ENCODE measurements at regions not wholly inside any gene's neighbourhood (a gene's known extent, or its start where the extent isn't known, plus 50 kb on each side); places are given as distances from the start of the nearest gene placed in this dataset.

GRCh38 chr2:125756431-125756830 is 899.5 kb upstream of the GYPC start (continued):
- TF ChIP-seq, protein P1, sequence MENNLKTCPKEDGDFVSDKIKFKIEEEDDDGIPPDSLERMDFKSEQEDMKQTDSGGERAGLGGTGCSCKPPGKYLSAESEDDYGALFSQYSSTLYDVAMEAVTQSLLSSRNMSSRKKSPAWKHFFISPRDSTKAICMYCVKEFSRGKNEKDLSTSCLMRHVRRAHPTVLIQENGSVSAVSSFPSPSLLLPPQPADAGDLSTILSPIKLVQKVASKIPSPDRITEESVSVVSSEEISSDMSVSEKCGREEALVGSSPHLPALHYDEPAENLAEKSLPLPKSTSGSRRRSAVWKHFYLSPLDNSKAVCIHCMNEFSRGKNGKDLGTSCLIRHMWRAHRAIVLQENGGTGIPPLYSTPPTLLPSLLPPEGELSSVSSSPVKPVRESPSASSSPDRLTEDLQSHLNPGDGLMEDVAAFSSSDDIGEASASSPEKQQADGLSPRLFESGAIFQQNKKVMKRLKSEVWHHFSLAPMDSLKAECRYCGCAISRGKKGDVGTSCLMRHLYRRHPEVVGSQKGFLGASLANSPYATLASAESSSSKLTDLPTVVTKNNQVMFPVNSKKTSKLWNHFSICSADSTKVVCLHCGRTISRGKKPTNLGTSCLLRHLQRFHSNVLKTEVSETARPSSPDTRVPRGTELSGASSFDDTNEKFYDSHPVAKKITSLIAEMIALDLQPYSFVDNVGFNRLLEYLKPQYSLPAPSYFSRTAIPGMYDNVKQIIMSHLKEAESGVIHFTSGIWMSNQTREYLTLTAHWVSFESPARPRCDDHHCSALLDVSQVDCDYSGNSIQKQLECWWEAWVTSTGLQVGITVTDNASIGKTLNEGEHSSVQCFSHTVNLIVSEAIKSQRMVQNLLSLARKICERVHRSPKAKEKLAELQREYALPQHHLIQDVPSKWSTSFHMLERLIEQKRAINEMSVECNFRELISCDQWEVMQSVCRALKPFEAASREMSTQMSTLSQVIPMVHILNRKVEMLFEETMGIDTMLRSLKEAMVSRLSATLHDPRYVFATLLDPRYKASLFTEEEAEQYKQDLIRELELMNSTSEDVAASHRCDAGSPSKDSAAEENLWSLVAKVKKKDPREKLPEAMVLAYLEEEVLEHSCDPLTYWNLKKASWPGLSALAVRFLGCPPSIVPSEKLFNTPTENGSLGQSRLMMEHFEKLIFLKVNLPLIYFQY (CRISPR knock-in tag; IDR thresholded peaks at IDR 0.05; ENCODE audit: borderline replicate concordance): no peak
- TF ChIP-seq CEBPB (IDR thresholded peaks at IDR 0.05; ENCODE audit: borderline replicate concordance, low read depth, low read length): no peak
- TF ChIP-seq MIER3 (CRISPR knock-in tag; IDR thresholded peaks at IDR 0.05; ENCODE audit: borderline replicate concordance): no peak
- no peak for TF ChIP-seq ZNF530 (CRISPR knock-in tag; IDR thresholded peaks at IDR 0.05; ENCODE audit: low read depth)
- no peak for TF ChIP-seq PREB (CRISPR knock-in tag; IDR thresholded peaks at IDR 0.05)
- no peak for TF ChIP-seq HOXA5 (CRISPR knock-in tag; IDR thresholded peaks at IDR 0.05)
- TF ChIP-seq ZSCAN21 (CRISPR knock-in tag; IDR thresholded peaks at IDR 0.05; ENCODE audit: borderline replicate concordance): no peak
- no peak for TF ChIP-seq ZNF558 (CRISPR knock-in tag; IDR thresholded peaks at IDR 0.05; ENCODE audit: borderline replicate concordance)
- TF ChIP-seq, protein P2, sequence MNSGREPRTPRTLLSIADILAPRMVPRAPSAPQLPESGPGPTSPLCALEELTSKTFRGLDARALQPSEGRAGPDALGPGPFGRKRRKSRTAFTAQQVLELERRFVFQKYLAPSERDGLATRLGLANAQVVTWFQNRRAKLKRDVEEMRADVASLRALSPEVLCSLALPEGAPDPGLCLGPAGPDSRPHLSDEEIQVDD (CRISPR knock-in tag; IDR thresholded peaks at IDR 0.05; ENCODE audit: borderline replicate concordance): no peak

All from HepG2 (cell line).